CD4-positive, alpha-beta T cell treated with Interleukin-1 beta for 1 hour (primary cell): ENCODE measurements at regions not wholly inside any gene's neighbourhood (a gene's known extent, or its start where the extent isn't known, plus 50 kb on each side); places are given as distances from the start of the nearest gene placed in this dataset.
"Not testable (repeated sequence)": the region's sequence is repeated elsewhere in the genome, so short reads cannot be mapped to it uniquely, and the experiment has no call there.

Experiments
- DNase-seq, 2 donors: peaks; one replicate each; pipeline ENCODE4 v3.0.0-alpha.2; 2020 to 2022

DNA sequence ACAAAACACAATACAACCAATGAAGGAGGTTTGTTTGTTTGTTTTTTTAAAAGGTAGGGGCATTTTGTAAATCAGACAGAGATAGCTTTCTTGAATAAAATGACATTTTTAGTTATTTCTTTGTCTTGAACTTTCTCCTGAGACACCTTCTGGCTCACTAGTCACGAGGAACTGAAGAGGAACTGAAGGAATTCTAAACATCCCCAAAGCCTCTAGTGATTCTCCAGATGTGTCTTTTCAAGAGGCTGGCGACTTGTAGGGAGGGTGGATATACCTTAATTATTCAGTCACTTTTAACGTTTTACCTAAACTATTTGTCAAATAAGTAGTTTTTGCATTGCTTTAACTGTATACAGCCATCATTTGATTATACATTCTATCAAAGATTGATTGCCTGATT, 211.2 kb upstream of the LRIG3 start:
- no peak for DNase-seq

DNA sequence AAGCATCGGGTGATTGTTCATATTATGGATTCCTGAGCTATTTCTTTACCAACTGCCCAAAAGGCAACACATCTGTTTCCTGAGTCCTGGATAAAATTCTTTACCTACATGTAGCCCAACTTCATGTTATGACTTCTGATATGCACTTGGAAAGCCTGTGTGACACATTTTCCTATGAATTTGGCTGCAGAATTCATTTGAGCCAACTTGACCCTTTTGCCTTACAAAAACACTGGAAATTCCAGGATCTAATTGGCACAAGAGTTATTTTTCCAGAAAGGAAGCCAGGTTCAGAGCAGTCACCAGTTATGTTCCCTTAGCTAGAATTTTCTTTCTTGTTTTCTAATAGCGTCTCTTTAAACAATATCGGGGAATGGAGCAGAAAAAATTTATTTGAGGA, 202.5 kb upstream of the LRIG3 start:
- DNase-seq, result no peak

DNA sequence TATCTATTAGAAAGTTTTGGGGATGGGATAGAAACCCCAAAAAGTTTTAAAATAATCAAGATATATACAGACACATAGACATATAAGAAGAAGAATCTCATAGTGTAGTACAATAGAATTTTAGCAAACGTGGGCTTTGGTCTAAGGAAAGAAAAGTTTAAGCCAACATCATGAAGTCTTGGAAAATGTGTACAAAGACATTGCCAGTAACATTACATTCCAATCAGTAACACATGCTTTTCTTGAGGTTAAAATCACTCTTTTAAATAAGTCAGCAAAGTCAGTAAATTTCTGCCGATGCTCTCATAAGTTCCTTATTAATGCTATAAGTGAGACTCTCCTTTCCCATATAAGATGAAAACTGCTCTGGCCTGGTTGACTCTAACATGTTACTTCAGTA, 201.1 kb upstream of the LRIG3 start:
- DNase-seq, result no peak

DNA sequence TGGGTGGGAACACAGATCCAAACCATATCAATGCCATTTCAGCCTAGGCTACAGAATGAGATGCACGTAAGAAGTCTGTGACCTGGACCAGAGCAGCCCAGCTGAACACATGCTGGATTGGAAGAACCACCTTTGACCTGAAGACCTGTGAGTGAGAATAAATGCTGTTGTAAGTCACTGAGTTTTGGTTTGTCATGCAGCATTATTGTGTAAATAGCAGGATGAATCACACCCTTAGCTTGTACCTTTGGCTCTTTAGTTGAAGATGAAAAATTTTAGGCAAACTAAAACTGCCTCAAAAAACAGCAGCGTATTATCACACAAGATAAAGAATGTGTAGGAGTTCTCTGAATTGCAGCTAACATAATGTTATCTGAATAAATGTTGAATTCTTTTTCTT, 199.4 kb upstream of the LRIG3 start:
- DNase-seq, result no peak

DNA sequence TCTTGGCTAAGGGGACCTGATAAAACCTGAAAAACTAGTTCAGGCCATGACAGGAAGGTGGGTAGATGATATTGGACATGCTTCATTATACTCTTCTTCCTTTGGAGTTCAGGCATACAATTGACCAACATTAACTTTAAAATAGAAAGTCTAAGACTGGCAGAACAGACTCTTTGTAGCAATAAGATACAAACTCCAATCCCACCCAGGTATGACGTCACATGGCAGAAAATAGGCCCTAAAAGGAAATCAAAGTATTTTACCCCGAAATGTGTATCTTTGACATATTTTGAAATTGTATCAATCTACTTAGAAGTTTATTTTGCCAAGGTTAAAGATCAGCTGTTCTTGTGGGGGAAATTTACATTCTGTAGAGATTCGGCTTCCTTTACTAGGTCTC, 198.1 kb upstream of the LRIG3 start:
- DNase-seq, result no peak

DNA sequence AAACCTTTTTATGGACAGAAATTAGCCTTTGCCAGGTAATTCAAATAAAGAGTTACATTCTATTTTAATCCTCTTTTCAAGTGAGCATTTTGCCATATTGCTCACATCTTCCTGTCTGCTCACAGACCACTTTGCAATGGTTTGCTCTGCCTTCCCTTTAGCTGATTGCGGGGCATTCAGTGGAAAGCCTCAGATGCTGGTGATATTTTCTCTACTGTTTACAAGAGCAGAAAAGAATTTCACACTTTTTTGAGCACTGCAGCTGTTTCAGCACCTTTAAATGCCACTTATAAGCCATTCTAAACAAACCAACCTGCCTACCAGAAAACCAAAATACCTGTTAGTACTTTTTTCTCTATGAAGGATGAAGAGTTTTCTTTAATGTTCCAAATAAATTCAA, 195.7 kb upstream of the LRIG3 start:
- no peak for DNase-seq

DNA sequence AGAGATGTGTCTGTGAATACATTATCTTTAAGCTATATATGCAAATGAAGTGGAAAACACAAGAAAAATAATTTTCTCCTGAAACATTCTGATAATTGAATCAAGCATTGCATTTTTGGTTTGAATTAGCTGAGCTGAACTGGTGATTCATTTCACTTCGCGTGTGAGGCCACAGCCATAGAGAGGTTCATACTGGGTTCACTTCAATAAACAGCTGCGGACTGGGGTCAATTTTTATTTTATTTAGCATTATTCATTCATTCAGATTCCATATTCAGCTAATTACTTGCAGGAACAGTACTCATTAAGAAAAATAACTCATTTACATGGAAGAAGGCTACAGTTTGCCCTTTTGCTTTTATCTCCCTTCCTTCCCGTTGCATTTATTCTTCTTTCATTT, 195.2 kb upstream of the LRIG3 start:
- DNase-seq, result no peak

DNA sequence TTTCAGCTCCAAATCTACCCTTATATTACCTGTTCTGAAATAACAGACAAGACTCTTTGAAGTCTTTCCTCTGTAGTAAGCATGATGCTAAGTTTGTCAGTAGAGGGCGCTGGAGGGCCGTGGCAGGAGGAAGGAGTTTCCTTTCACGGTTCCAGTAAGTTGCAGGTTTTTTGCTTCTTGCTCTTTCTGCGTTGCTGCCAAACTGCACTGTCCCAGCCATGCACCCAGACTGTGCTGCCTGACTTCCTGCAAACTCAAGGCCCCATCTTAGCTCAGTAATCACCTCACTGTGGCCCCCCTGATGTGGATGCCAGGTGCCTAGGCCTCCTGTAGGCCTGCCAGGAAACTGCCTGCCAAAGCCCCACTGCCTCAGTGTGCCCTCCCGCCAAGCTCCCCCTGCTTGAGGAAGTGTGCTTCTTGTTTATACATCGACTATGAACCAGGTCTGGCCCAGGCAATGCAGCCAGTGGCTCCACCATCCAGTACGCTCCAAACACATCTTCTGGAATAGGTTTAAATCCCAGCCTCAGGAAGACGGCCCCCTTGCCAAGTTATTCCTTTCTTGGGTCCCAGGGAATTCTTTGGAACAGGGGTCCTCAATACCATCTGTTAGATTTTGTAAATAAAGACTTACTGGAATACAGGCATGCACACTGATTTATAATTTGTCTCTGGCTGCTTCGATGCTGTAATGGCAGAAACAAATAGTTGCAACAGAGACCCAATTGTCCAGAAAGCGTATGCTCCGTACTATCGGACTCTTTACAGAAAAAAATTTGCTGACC, 193.7 kb upstream of the LRIG3 start:
- peak in 1 of 2 donors; percentile 24 for DNase-seq

DNA sequence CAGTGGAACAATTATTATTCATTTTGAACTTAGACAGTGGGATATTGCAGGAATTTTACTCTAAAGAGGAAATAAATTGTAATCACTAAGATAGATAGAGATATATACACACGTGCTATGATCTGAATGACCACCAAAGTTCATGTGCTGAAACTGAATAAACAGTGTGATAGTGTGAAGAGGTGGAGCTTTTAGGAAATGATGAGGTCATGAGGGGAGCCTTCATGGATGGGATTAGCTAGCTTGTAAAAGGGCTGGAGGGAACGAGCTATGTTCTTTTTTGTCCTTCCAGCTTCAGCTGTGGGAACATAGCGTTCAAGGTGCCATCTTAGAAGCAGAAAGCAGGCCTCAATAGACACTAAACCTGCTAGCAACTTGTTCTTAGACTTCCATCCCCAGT, 191.5 kb upstream of the LRIG3 start:
- no peak for DNase-seq

DNA sequence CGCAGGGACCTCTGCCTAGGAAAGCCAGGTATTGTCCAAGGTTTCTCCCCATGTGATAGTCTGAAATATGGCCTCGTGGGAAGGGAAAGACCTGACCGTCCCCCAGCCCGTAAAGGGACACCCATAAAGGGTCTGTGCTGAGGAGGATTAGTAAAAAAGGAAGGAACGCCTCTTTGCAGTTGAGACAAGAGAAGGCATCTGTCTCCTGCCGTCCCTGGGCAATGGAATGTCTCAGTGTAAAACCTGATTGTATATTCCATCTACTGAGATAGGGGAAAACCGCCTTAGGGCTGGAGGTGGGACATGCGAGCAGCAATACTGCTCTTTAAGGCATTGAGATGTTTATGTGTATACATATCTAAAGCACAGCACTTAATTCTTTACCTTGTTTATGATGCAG, 188.2 kb upstream of the LRIG3 start:
- DNase-seq, result not testable (repeated sequence)

DNA sequence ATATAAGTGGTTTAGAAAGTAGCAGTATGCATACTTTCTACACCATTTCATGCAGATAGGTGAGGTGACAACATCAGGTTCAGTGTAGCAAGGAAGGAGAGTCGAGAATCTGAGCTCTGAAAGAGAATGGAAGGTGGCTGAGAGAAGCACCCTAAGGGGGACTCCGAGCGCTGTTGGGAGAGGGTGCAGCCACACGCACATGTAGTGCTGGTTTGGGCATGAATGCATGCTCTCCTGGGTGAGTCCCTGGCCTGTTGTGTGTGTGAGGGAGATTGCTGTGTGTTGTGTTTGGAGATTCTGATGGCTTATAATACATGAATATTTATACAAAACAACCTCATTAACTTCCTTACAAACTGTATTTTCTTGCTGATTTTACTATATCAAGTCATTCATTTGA, 180.3 kb upstream of the LRIG3 start:
- DNase-seq, result no peak

DNA sequence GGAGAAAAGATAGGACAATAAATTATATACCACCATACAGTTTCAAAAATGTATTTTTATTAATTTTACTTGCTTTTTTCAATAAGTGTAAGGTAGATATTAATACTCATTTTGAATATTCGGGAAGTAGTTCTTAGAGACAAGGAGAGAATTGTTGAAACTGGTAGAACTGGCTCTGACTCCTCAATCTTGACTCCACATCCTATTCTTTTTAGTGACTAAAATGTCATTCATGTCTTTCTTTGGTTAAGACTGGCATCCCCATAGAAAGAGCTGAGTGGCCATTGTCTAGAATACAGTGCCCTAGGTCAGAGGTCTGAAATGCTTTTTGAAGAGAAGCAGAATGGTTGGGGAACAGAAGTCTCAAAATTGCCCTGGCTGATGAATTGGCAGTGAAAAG, 177.6 kb upstream of the LRIG3 start:
- DNase-seq, result no peak

DNA sequence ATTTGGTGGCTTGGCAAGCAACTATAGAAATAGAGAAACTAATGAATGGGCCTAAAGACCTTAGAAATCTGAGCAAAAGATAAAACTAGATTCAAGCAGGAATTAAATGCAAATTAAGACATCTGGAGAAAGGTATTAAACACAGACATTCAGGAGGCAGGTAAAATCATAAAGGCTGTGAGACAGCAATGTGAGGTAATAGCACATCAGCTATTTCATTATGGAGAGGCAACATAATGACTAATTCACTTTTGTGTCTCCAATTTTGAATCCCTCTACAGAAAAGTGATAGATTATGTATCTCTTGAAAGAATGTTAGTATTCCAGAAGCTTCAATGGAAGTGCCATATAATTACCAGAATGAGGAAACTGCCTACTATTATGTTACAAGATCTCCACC, 175.9 kb upstream of the LRIG3 start:
- no peak for DNase-seq

DNA sequence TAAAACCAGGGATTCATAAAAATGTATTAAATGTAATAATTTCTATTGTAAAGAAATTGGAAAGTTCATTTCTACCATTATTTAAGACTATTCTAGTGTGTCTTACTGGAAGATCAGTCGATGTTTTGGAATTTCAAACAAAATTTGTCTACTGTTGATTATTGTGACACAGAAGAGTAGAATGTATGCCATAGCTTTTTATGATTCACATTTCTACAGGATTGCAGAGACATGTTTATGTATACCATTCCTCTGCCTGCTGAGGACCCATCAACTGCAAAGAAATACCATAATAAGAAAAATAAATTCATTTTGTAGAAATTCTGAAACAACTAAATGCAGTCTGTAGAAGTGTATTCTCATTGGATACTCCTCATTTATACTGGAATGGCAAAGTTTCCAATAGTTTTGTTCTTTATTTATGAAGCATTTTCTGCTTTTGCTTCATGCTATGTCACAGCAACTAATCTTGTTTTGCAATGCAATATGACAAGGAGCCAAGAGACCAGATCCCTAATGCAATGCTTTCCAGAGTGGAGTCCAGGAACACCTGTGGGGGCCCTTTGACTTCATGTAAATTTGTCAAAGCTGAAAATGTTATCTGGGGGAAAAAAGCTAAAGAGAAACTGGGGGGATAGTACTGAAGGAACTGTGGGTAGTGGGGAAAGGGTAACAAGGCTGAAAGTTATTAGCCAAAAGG, 172.9 kb upstream of the LRIG3 start:
- no peak for DNase-seq

DNA sequence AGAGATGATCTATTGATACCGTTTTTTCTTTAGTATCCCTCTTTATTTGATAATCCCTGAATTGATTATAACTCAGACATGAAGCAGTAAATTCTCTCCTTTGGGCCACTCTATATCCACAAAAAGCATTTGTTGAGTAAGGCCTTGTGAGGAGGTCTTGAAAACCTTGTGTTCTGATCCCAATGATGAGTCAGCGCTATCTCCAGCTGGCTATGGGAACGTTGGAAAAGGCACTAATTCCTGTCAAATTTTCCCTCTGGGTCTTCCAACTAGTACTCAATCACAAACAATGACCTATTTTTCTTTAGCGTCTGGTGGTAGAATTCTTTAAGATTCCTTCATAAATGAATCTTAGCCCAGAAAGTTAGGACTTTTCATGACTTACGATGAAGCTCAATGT, 168.4 kb upstream of the LRIG3 start:
- DNase-seq, result no peak

DNA sequence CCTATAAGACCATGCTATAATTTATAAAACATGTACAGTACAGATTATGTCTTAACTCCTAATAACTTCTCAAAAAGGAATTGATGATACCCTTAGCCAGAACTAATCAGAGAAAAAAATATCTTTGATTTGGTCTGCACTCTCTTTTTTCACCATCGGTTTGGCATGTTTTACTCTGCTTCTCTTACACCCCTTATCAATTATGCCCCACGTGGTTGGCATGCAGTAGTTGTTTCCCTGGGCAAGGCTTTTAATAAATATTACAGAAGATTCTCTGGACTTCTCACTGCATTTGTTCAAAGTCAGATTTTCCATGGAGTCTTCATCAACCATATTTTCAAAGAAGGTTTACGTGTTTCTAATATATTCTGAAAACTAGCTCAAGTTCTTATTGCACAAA, 167.4 kb upstream of the LRIG3 start:
- DNase-seq, result no peak

DNA sequence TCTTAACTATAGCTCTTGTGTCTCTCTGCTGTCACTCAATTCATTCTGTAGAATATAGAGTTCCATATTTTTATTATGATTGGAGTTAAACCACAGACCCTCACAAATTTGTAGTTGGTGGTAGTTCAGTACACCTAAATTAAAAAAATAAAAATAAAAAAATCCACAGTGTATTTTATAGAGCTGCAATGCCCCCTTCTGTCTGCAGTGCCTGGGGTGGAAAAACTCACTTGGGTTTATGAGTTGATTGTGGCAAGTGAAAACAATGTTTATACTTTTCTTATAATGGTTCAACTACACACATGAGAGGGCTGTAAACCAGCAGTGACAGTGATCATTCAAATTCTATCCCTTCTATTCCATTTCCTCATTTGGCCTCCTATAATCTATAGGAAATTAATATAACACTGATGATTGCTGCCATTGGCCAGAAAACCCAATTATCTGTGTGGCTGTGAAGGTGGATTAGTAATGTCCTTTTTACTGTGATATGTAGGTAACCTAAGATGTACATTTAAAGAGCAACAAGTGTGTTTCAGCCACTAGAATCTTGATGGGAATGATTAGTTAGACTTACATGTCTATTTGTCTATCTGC, 166.9 kb upstream of the LRIG3 start:
- DNase-seq, result no peak

DNA sequence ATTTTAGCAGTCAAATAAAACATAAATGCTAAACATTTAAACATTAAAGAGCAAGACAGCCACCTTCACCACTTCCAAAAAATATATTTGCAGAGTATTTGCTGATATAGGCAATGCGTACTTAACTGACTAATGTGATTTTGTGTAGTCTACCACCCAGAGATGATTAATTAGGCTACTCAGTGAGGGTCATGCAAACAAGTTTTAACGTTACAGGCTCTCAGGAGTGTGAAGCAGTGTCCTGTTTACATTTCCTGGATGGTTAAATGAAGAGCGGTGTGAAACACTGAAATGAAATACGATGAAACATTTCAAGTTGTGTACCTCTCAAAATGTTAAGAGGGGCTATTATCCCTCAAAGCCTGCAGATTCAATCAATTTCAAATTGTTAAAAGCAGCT, 165.8 kb upstream of the LRIG3 start:
- DNase-seq, result no peak

DNA sequence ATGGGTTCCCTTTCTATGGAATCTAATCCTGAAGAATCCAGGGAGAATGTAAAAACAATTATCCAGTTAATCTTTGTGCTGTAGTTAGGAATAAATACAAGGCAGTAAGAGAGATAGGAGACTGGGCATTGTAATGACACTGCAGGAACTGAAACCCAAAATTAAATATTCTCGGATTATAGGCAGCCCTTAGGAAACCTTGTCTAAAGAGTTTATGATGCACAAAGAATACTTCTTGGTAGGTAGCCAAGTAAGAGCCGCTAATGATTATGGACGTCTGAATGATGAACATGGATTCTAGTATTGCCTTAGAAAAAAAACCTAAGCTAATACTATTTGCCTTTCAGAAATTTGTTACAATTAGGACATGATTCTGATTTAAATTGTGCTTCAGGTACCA, 165.4 kb upstream of the LRIG3 start:
- DNase-seq, result no peak

DNA sequence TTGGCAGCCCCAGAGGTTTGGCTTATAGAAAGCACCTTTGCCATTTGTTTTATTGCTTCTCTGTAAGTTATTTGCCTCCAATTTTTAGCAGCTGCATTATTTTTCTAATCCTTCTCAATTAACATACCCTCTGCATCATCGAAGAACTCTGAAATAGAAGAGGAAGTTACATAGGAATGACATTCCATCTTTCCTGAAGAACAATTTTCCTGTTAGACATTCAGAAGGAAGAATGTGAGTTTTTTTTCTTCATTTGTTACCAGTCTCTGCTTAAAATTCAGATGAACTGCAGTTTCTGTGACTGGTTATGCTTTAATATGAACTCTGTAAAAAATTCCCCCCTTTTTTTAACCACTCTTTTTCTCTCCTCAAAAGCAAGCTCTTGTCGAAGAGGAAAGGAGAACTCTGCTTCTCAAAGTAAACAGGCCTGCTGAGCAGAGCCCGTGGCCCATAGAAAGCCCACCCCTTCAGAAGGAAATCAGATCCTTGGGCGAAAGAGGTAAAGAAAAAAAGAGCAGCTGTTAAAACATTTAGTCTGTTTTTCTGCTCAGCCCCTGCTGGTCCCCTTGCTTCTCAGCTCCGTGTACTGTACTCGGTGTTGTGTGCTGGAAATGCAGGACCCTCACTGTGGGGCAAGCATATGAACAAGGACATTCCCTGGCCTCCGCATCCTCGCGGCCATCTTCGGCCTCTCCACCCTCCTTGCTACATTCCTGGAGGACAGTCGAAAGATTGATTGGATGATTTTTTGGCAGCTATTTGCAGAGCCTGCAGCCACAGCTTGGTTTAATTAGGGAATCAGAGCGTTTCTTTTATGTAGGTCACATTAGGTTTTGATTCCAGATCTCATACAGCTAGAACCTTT, 164.4 kb upstream of the LRIG3 start:
- no peak for DNase-seq

DNA sequence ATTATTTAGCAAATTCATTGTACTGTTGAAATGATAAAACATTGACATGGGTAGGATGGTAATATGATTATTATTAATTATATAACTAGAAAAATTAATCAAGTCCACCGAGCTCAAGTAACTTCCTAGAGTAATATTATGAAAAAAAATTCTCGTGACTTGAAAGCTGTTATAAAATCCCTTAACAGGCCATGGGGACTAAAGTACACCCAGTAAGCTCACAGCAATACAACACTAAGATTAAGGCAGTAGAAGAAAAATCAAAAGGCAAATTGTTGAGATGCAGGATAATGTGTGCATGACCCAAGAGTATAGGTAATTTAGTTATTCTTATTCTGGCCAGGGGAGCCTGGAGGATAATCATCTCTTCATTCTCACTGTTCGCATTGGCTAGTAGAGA, 162.6 kb upstream of the LRIG3 start:
- DNase-seq, result no peak

DNA sequence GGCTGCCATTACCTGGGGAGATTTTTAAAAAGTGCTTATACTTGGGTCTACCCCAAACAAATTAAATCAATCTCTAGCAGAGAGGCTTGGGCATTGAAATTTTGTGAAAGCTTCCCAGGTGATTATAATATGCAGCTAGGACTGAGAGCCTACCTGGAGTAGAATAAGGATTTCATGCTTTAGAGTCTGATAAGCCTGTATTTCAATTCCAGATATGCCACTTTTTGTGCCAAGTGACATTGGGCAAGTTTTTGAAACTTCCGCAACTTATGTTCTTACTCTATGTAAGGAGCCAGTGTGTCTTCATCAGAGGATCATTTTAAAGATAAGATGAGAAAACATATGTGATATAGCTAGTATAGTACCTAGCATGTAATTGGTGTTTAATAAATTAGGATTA, 159.8 kb upstream of the LRIG3 start:
- DNase-seq, result no peak

DNA sequence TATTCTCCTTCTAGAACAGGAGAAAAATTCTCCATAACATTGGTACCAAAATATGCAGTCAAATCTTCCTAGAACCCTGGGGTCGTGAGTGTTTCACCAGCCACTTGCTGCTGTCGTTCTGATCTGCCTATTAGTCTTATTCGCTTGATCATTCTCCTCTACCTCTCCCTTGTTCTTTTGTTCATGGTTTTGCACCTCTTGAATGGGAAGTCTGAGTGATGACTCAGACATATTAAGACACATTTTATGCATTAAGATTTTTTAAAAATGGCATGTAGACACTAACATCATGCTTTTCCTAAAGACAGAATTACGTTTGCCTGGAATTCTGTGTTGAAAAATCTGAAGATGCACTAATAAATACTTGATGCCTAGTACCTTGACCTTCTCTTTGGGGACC, 159.2 kb upstream of the LRIG3 start:
- DNase-seq, result no peak

DNA sequence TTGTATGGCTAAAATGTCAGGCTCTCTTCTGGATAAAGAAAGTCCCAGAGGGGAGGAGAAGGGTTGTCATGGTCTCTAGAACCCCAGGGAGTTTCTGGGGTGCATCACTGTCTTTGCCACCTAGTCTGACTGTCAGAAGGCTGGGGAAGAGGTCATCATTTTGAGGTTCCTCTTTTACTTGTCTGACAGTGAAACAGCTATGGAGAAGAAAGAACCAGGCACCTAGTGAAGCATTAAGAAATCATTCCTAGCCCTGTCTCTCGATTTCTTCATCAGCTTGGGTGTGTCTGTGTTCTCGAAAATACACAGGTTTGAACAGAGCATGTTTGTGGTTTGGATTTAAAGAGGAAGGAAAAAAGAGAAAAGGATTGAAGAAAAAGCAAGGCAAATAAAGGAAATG, 158.7 kb upstream of the LRIG3 start:
- no peak for DNase-seq
